RWPE1 (cell line): ENCODE measurements at regions not wholly inside any gene's neighbourhood (a gene's known extent, or its start where the extent isn't known, plus 50 kb on each side); places are given as distances from the start of the nearest gene placed in this dataset.

Experiments
- CTCF ChIA-PET: fragments of 350-600 bp; sonication (Branson Sonifier 250); formaldehyde crosslinking; extraction: SDS; loops from one replicate; lab custom pipeline; 2021; lab: Yijun Ruan, JAX
- POLR2A ChIA-PET: fragments of 400-600 bp; formaldehyde crosslinking; extraction: SDS; loops from one replicate; lab custom pipeline; 2020; ENCODE audit warnings: antibody characterized with exemption; ENCODE audit not compliant: low non-redundant PET; lab: Yijun Ruan, JAX
- DNase-seq: peaks from one replicate; pipeline ENCODE4 v3.0.0; 2012; ENCODE audit warnings: low spot score
- H3K27ac ChIP-seq: fragments of 450-650 bp; 2 replicates; pipeline ENCODE4 v1.5.1; 2017
- TF ChIP-seq, protein P1 (sequence below): fragments of 450-650 bp; conservative IDR thresholded peaks from 2 replicates; pipeline ENCODE4 v1.5.1; 2017; ENCODE audit warnings: low read depth, mild to moderate bottlenecking

GRCh38 chr6:11346516-11346915, 114.0 kb upstream of the NEDD9 start:
- TF ChIP-seq, protein P1, sequence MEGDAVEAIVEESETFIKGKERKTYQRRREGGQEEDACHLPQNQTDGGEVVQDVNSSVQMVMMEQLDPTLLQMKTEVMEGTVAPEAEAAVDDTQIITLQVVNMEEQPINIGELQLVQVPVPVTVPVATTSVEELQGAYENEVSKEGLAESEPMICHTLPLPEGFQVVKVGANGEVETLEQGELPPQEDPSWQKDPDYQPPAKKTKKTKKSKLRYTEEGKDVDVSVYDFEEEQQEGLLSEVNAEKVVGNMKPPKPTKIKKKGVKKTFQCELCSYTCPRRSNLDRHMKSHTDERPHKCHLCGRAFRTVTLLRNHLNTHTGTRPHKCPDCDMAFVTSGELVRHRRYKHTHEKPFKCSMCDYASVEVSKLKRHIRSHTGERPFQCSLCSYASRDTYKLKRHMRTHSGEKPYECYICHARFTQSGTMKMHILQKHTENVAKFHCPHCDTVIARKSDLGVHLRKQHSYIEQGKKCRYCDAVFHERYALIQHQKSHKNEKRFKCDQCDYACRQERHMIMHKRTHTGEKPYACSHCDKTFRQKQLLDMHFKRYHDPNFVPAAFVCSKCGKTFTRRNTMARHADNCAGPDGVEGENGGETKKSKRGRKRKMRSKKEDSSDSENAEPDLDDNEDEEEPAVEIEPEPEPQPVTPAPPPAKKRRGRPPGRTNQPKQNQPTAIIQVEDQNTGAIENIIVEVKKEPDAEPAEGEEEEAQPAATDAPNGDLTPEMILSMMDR: no peak
- H3K27ac ChIP-seq: no peak overlapping the region
- ChIA-PET POLR2A (no interaction called here), CTCF (no interaction called here)
- no peak for DNase-seq

DNA sequence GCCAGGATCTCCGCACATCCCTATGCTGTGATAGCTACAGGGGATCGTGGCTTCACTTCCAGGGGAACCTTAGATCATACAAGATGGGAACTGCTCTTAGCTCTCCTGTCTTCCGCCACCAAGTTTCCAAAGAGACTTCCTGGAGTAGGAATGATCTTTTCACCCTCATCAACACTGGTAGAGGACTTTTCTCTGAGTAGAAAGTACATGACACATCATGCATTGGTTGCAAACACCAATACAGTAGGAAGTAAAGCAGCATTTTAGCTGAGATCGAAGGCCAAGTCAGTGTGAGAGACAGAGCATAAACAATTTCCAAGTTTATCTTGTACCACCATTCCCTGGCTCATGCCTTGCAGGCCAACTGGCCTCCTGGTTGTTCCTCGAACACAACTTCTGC, 113.1 kb upstream of the NEDD9 start:
- POLR2A ChIA-PET: no interaction called here
- CTCF ChIA-PET: no interaction called here
- TF ChIP-seq, protein P1: no peak
- no peak for DNase-seq
- no peak overlapping the region for H3K27ac ChIP-seq

- DNase-seq: peak; percentile 85
- POLR2A ChIA-PET: no interaction called here
- CTCF ChIA-PET: interaction anchor here (0.5 kb wide), 1 partner anchor 214 kb away, joined by 3 read pairs; no protein-coding TSS in a partner anchor
- H3K27ac ChIP-seq: no peak overlapping the region
- TF ChIP-seq, protein P1: no peak
Observed at GRCh38 chr6:11343963-11344723, 111.7 kb upstream of the NEDD9 start.

DNA sequence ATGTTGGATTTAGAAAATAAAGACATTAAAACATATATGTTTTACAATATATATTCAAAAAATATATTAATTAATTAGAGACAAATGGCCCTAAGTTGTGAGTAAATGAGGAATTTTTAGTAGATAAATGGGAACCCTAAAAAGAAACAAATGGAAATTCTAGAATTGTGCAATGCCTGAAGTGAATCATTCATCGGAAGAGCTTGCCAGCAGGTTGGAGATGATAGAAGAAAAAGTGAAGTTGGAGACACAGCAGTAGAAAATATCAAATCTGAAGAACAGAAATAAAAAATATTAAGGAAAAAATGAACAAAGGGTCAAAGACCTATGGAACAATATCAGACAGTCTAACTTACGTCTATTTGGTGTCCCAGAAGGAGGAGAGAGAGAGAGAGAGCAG, 109.4 kb upstream of the NEDD9 start:
- peak; percentile 26 for DNase-seq
- ChIA-PET CTCF (interaction anchor here (0.6 to 1.1 kb wide), 2 partner anchors 23 to 360 kb away, joined by 3 to 4 read pairs; no protein-coding TSS in a partner anchor), POLR2A (no interaction called here)
- no peak overlapping the region for H3K27ac ChIP-seq
- TF ChIP-seq, protein P1: no peak

DNA sequence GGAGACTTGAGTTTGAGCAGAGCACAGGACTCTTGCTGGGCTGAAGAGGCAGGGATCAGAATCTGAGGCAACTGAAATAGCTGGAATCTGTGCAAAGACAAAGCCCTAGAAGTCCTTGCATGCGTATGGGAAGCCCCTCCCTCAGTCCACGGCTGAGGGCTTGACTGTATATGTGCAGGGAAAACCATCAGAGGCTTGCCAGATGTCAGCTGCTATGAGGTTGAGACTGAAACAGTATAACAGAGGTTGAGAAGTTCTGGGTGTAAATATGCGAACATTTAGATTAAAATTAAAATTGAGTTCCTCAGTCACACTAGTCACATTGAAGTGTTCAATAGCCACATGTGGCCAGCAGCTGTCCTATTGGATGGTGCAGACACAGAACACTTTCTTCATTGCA, 108.8 kb upstream of the NEDD9 start:
- TF ChIP-seq, protein P1: no peak
- no peak overlapping the region for H3K27ac ChIP-seq
- CTCF ChIA-PET: interaction anchor here (1.1 kb wide), 1 partner anchor 23 kb away, joined by 4 read pairs; no protein-coding TSS in a partner anchor
- POLR2A ChIA-PET: no interaction called here
- no peak for DNase-seq

- POLR2A ChIA-PET: no interaction called here
- TF ChIP-seq, protein P1: no peak
- CTCF ChIA-PET: no interaction called here
- no peak overlapping the region for H3K27ac ChIP-seq
- no peak for DNase-seq
Observed at GRCh38 chr6:11339380-11339779, 106.9 kb upstream of the NEDD9 start.
